Loucy (cell line): ENCODE measurements at regions not wholly inside any gene's neighbourhood (a gene's known extent, or its start where the extent isn't known, plus 50 kb on each side); places are given as distances from the start of the nearest gene placed in this dataset.

Experiments used
- CTCF ChIP-seq: fragments of 200-600 bp; sonication (generic); conservative IDR thresholded peaks from 2 replicates; pipeline ENCODE4 v1.5.1; 2014; ENCODE audit warnings: mild to moderate bottlenecking, antibody characterized with exemption, low read length
- EZH2phosphoT487 ChIP-seq: fragments of 200-600 bp; IDR thresholded peaks from 2 replicates; pipeline ENCODE4 v1.6.1; 2018; ENCODE audit warnings: antibody characterized with exemption, mild to moderate bottlenecking, moderate library complexity, borderline replicate concordance

GRCh38 chr11:112762707-112763090, 198.5 kb upstream of the NCAM1 start:
- no peak for TF ChIP-seq EZH2phosphoT487
- no peak for TF ChIP-seq CTCF
